CD4-positive, alpha-beta T cell (primary cell): ENCODE measurements at regions not wholly inside any gene's neighbourhood (a gene's known extent, or its start where the extent isn't known, plus 50 kb on each side); places are given as distances from the start of the nearest gene placed in this dataset.

Source experiments
- ATAC-seq: fragments of 200-7000 bp; cut with Tn5 transposase; one replicate; pipeline ENCODE4 v1.10.0; 2022; ENCODE audit warnings: mild to moderate bottlenecking; ENCODE audit not compliant: poor library complexity
- CTCF ChIA-PET: fragments of 350-600 bp; sonication (Branson Sonifier 250); formaldehyde crosslinking; loops from one replicate; lab custom pipeline; 2021; ENCODE audit warnings: antibody characterized with exemption, inconsistent platforms; lab: Charles Lee
- POLR2A ChIA-PET: fragments of 350-600 bp; sonication (Branson Sonifier 250); formaldehyde crosslinking; loops from one replicate; lab custom pipeline; 2021; ENCODE audit warnings: antibody characterized with exemption, inconsistent platforms; lab: Charles Lee
- DNase-seq, 14 experiments: peaks; one replicate each; pipeline ENCODE4 v3.0.0-alpha.2; 2013 to 2020; ENCODE audit warnings: mixed read lengths in 2 of 14
- H3K27ac ChIP-seq, 2 donors: one replicate each; pipeline versions ENCODE4 v1.5.1 to v1.7.0; 2013; ENCODE audit warnings: low read length in 2 of 2, low read depth in 1 of 2, mild to moderate bottlenecking in 1 of 2
- H3K27me3 ChIP-seq, 2 experiments: 1 replicate in 1 of 2; 2 replicates in 1 of 2; pipeline versions ENCODE4 v1.6.1 to v1.7.0; 2013; ENCODE audit warnings: low read length in 2 of 2, control low read depth in 1 of 2, mild to moderate bottlenecking in 1 of 2, moderate library complexity in 1 of 2; ENCODE audit not compliant: insufficient read depth in 2 of 2, control insufficient read depth in 1 of 2
- H3K36me3 ChIP-seq: one replicate; pipeline ENCODE4 v1.6.1; 2013; ENCODE audit warnings: low read length, control low read depth; ENCODE audit not compliant: insufficient read depth
- H3K4me1 ChIP-seq: one replicate; pipeline ENCODE4 v1.6.1; 2013; ENCODE audit warnings: low read length, control low read depth; ENCODE audit not compliant: insufficient read depth
- H3K4me3 ChIP-seq: one replicate; pipeline ENCODE4 v1.5.1; 2013; ENCODE audit warnings: mild to moderate bottlenecking, low read length, moderate library complexity
- H3K9me3 ChIP-seq, 2 experiments: 1 replicate in 1 of 2; 2 replicates in 1 of 2; pipeline versions ENCODE4 v1.6.1 to v1.7.0; 2013; ENCODE audit warnings: low read length in 2 of 2, mild to moderate bottlenecking in 2 of 2, control low read depth in 1 of 2, moderate library complexity in 1 of 2; ENCODE audit not compliant: control insufficient read depth in 1 of 2, insufficient read depth in 1 of 2
- H3K27ac Mint-ChIP-seq: one replicate; pipeline ENCODE4 v1.8.0; 2020; ENCODE audit warnings: mixed read lengths
- H3K27me3 Mint-ChIP-seq: one replicate; pipeline ENCODE4 v1.8.0; 2021; ENCODE audit warnings: mixed read lengths
- H3K36me3 Mint-ChIP-seq: one replicate; pipeline ENCODE4 v1.8.0; 2021; ENCODE audit warnings: low read depth, mixed read lengths
- H3K4me1 Mint-ChIP-seq: one replicate; pipeline ENCODE4 v1.8.0; 2021; ENCODE audit warnings: low read depth, mixed read lengths
- H3K4me3 Mint-ChIP-seq: one replicate; pipeline ENCODE4 v1.8.0; 2020; ENCODE audit warnings: mild to moderate bottlenecking, mixed read lengths
- H3K9me3 Mint-ChIP-seq: one replicate; pipeline ENCODE4 v1.8.0; 2020; ENCODE audit warnings: mixed read lengths
- intact Hi-C, 2 experiments: fragments of 100-400 bp; cut with DNase I in 1 of 2; cut with micrococcal nuclease in 1 of 2; formaldehyde crosslinking; loops; one replicate each; pipeline versions ENCODE4 v1.15.1 to v1.9.0; 2023 to 2025; cut with DNase I, micrococcal nuclease
- TF ChIP-seq, protein P1 (sequence below): fragments of 200-600 bp; IDR thresholded peaks from one replicate; pipeline ENCODE4 v1.8.0; 2022; ENCODE audit warnings: antibody characterized with exemption, mild to moderate bottlenecking

DNA sequence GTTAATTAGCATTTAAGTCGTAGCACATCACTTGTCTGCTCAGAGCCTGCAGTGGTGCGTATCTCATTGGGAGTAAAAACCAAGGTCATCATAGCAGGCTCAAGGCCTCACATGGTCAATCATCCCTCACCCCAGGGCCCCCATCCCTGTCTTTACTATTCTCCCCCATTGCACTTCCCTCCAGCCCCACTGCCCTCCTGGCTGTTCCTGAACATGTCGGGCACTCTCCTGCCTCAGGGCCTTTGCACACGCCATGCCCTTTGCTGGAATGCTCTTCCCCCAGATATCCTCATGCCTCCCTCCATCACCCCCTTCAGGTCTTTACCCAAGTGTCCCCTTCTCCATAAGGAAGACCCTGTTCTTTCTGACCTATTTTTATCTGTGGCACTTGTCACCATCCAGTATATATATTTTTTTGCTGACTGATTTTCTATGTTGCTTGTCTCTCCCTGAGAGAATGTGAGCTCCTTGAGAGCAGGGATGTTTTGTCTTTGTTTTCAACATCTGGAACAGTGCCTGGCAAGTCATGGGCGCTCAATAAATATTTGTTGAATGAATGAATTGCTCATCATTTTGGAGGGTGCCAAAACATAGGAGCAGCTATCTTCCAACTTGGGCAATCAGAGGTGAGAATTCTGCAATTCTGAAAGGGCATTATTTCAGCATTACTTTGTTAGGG lies 74.1 kb upstream of the POU3F1 start:
- TF ChIP-seq, protein P1, sequence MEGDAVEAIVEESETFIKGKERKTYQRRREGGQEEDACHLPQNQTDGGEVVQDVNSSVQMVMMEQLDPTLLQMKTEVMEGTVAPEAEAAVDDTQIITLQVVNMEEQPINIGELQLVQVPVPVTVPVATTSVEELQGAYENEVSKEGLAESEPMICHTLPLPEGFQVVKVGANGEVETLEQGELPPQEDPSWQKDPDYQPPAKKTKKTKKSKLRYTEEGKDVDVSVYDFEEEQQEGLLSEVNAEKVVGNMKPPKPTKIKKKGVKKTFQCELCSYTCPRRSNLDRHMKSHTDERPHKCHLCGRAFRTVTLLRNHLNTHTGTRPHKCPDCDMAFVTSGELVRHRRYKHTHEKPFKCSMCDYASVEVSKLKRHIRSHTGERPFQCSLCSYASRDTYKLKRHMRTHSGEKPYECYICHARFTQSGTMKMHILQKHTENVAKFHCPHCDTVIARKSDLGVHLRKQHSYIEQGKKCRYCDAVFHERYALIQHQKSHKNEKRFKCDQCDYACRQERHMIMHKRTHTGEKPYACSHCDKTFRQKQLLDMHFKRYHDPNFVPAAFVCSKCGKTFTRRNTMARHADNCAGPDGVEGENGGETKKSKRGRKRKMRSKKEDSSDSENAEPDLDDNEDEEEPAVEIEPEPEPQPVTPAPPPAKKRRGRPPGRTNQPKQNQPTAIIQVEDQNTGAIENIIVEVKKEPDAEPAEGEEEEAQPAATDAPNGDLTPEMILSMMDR = no peak
- Mint-ChIP-seq H3K9me3 (no peaks in the 10 kb centered on the region), H3K27ac (no peak overlapping the region), H3K27me3 (peaks cover 11% of the 10 kb centered on the region), H3K36me3 (no peaks in the 10 kb centered on the region), H3K4me3 (no peak overlapping the region), H3K4me1 (no peaks in the 10 kb centered on the region)
- DNase-seq (no peak), ATAC-seq (no peak)
- Histone ChIP-seq H3K27me3 (peaks cover 0 to under 1% of the 10 kb centered on the region in 2 experiments), H3K4me3 (no peak overlapping the region), H3K9me3 (no peaks in the 10 kb centered on the region), H3K36me3 (no peaks in the 10 kb centered on the region), H3K4me1 (no peaks in the 10 kb centered on the region), H3K27ac (no peak overlapping the region)
- ChIA-PET CTCF (no interaction called here), POLR2A (no interaction called here)
- intact Hi-C loops = no loop called here

GRCh38 chr1:38118976-38119375 lies 72.4 kb upstream of the POU3F1 start:
- Histone ChIP-seq H3K4me3 (no peak overlapping the region), H3K9me3 (no peaks in the 10 kb centered on the region), H3K27ac (no peak overlapping the region), H3K4me1 (no peaks in the 10 kb centered on the region), H3K27me3 (peaks cover 0 to 3% of the 10 kb centered on the region in 2 experiments), H3K36me3 (no peaks in the 10 kb centered on the region)
- Mint-ChIP-seq H3K4me1 (no peaks in the 10 kb centered on the region), H3K27me3 (no peaks in the 10 kb centered on the region), H3K9me3 (no peaks in the 10 kb centered on the region), H3K4me3 (no peak overlapping the region), H3K36me3 (no peaks in the 10 kb centered on the region), H3K27ac (no peak overlapping the region)
- ChIA-PET CTCF (no interaction called here), POLR2A (no interaction called here)
- DNase-seq (no peak), ATAC-seq (no peak)
- TF ChIP-seq, protein P1 = no peak
- intact Hi-C loops = no loop called here

DNA sequence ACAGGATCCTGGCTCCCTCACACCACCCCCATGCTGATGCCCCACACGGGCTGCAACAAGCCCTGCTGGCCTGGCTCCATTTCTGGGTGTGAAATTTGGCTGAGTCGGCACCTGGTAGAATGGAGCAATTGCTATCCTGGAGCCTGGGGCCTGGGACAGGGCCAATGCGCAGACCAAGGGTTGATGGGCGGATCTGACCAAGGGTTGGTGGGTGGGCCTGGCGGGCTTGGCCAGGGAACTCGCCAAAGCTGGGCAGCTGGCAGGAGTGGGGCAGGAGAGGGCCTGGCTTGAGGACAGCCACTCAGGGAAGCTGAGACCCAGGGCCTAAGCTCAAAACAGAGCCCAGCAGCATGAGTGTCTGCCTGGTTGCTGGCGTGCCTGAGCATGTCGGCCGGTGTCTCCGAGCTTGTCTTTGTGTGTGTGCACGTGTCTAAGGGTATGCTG lies 70.9 kb upstream of the POU3F1 start:
- Mint-ChIP-seq H3K36me3 (no peaks in the 10 kb centered on the region), H3K27me3 (no peaks in the 10 kb centered on the region), H3K4me3 (no peak overlapping the region), H3K9me3 (no peaks in the 10 kb centered on the region), H3K4me1 (no peaks in the 10 kb centered on the region), H3K27ac (no peak overlapping the region)
- Histone ChIP-seq H3K4me3 (no peak overlapping the region), H3K27ac (no peak overlapping the region), H3K4me1 (no peaks in the 10 kb centered on the region), H3K9me3 (no peaks in the 10 kb centered on the region), H3K27me3 (peaks cover 0 to 3% of the 10 kb centered on the region in 2 experiments), H3K36me3 (no peaks in the 10 kb centered on the region)
- ChIA-PET POLR2A (no interaction called here), CTCF (no interaction called here)
- no peak for DNase-seq
- ATAC-seq = no peak
- intact Hi-C loops = no loop called here
- TF ChIP-seq, protein P1 = no peak
